Large intestine (tissue), 3 donors: ENCODE measurements at regions not wholly inside any gene's neighbourhood (a gene's known extent, or its start where the extent isn't known, plus 50 kb on each side); places are given as distances from the start of the nearest gene placed in this dataset.

ENCODE experiments used
- DNase-seq, 2 donors: peaks; one replicate each; pipeline versions ENCODE4 v3.0.0 to v3.0.0-alpha.2; 2013
- H3K27ac ChIP-seq: one replicate; pipeline ENCODE4 v1.5.1; 2013; ENCODE audit warnings: low read length
- H3K27me3 ChIP-seq: 2 replicates; pipeline ENCODE4 v1.6.1; 2013; ENCODE audit warnings: low read length; ENCODE audit not compliant: control insufficient read depth, insufficient read depth
- H3K36me3 ChIP-seq: 2 replicates; pipeline ENCODE4 v1.6.1; 2013; ENCODE audit warnings: low read length; ENCODE audit not compliant: control insufficient read depth, insufficient read depth
- H3K4me1 ChIP-seq: one replicate; pipeline ENCODE4 v1.6.1; 2013; ENCODE audit warnings: low read length; ENCODE audit not compliant: control insufficient read depth, insufficient read depth
- H3K4me3 ChIP-seq: one replicate; pipeline ENCODE4 v1.5.1; 2013; ENCODE audit warnings: low read length
- H3K9me3 ChIP-seq: one replicate; pipeline ENCODE4 v1.6.1; 2013; ENCODE audit warnings: mild to moderate bottlenecking, low read depth, low read length, moderate library complexity; ENCODE audit not compliant: control insufficient read depth
- WGBS: methylation state at CpG from one replicate; pipeline ENCODE4 v1.1.5; 2013; ENCODE audit warnings: low lambda C conversion rate; ENCODE audit not compliant: insufficient coverage; 5-methylcytosine and 5-hydroxymethylcytosine counted together

- Histone ChIP-seq H3K4me3 (no peak overlapping the region), H3K27me3 (no peaks in the 10 kb centered on the region), H3K36me3 (no peaks in the 10 kb centered on the region), H3K4me1 (no peaks in the 10 kb centered on the region), H3K9me3 (no peaks in the 10 kb centered on the region), H3K27ac (no peak overlapping the region)
- WGBS = 89% methylated on average over 1 of the region's 3 CpGs
- no peak for DNase-seq
These were observed 299.9 kb downstream of the AHR start for GRCh38 chr7:17598305-17598704.

GRCh38 chr7:17598846-17599245, 300.4 kb downstream of the AHR start:
- DNase-seq = no peak
- H3K9me3 ChIP-seq = peaks cover under 1% of the 10 kb centered on the region
- no peaks in the 10 kb centered on the region for H3K4me1 ChIP-seq
- no peak overlapping the region for H3K27ac ChIP-seq
- H3K4me3 ChIP-seq = no peak overlapping the region
- no peaks in the 10 kb centered on the region for H3K27me3 ChIP-seq
- H3K36me3 ChIP-seq = no peaks in the 10 kb centered on the region

GRCh38 chr7:17599733-17600339, 301.4 kb downstream of the AHR start:
- Histone ChIP-seq H3K4me1 (no peaks in the 10 kb centered on the region), H3K4me3 (no peak overlapping the region), H3K36me3 (no peaks in the 10 kb centered on the region), H3K27ac (no peak overlapping the region), H3K9me3 (peaks cover 9% of the 10 kb centered on the region), H3K27me3 (no peaks in the 10 kb centered on the region)
- no peak for DNase-seq
- 80% methylated on average over 3 of the region's 7 CpGs for WGBS

- H3K27ac ChIP-seq = no peak overlapping the region
- 83% methylated on average over 1 of the region's 2 CpGs for WGBS
- peaks cover 9% of the 10 kb centered on the region for H3K9me3 ChIP-seq
These were observed 301.9 kb downstream of the AHR start for GRCh38 chr7:17600340-17600752.

GRCh38 chr7:17601921-17602320, 303.5 kb downstream of the AHR start:
- Histone ChIP-seq H3K4me3 (no peak overlapping the region), H3K27ac (no peak overlapping the region), H3K4me1 (no peaks in the 10 kb centered on the region), H3K27me3 (no peaks in the 10 kb centered on the region), H3K9me3 (peaks cover 9% of the 10 kb centered on the region), H3K36me3 (no peaks in the 10 kb centered on the region)
- no CpG with 5 or more reads among the region's 1 CpG for WGBS
- no peak for DNase-seq

More at GRCh38 chr7:17600340-17600752, 301.9 kb downstream of the AHR start:
- H3K4me3 ChIP-seq = no peak overlapping the region
- H3K36me3 ChIP-seq = no peaks in the 10 kb centered on the region
- no peak for DNase-seq
- no peaks in the 10 kb centered on the region for H3K4me1 ChIP-seq
- no peaks in the 10 kb centered on the region for H3K27me3 ChIP-seq

GRCh38 chr7:17608114-17608833, 309.8 kb downstream of the AHR start:
- no peaks in the 10 kb centered on the region for H3K36me3 ChIP-seq
- no peaks in the 10 kb centered on the region for H3K4me1 ChIP-seq
- H3K4me3 ChIP-seq = no peak overlapping the region
- H3K9me3 ChIP-seq = peaks cover 11% of the 10 kb centered on the region
- H3K27ac ChIP-seq = no peak overlapping the region
- WGBS = 60% methylated on average over 1 of the region's 1 CpG
- no peak for DNase-seq
- no peaks in the 10 kb centered on the region for H3K27me3 ChIP-seq

DNA sequence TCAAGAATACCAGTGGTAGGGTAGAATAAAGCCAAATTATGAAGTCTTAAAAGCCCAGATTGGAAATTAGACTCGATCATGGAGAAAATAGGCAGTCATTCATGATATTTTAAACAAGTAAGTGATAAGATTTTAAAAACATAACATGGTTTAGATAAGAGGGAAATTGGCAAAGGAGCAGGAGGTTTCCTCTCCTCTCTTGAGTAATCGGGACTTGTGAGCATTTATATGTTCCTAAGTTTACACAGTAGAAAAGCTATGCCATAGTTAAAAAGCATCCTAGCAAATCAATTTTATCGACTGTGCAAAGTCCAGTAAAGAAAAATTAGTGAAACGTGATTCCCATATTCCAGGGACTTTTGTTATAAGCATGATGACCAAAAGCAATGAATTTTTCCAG, 313.2 kb downstream of the AHR start:
- no peaks in the 10 kb centered on the region for H3K27me3 ChIP-seq
- no peaks in the 10 kb centered on the region for H3K4me1 ChIP-seq
- H3K27ac ChIP-seq = no peak overlapping the region
- no peak for DNase-seq
- no peaks in the 10 kb centered on the region for H3K36me3 ChIP-seq
- H3K4me3 ChIP-seq = no peak overlapping the region
- WGBS = 83% methylated on average over 3 of the region's 4 CpGs
- H3K9me3 ChIP-seq = peaks cover 4% of the 10 kb centered on the region

- Histone ChIP-seq H3K27me3 (no peaks in the 10 kb centered on the region), H3K9me3 (peaks cover 4% of the 10 kb centered on the region), H3K36me3 (no peaks in the 10 kb centered on the region), H3K4me3 (no peak overlapping the region), H3K27ac (no peak overlapping the region), H3K4me1 (peaks cover 11% of the 10 kb centered on the region)
- no CpG with 5 or more reads among the region's 2 CpGs for WGBS
- no peak for DNase-seq
These were observed 315.0 kb downstream of the AHR start for GRCh38 chr7:17613338-17614041.

GRCh38 chr7:17617380-17617779, 318.9 kb downstream of the AHR start:
- peak in 1 of 2 donors; percentile 25 for DNase-seq
- Histone ChIP-seq H3K9me3 (peaks cover 4% of the 10 kb centered on the region), H3K27ac (peak overlapping the region; percentile 72), H3K36me3 (no peaks in the 10 kb centered on the region), H3K27me3 (no peaks in the 10 kb centered on the region), H3K4me3 (no peak overlapping the region), H3K4me1 (peaks cover 17% of the 10 kb centered on the region)
- WGBS = 40% methylated on average over 1 of the region's 2 CpGs

DNA sequence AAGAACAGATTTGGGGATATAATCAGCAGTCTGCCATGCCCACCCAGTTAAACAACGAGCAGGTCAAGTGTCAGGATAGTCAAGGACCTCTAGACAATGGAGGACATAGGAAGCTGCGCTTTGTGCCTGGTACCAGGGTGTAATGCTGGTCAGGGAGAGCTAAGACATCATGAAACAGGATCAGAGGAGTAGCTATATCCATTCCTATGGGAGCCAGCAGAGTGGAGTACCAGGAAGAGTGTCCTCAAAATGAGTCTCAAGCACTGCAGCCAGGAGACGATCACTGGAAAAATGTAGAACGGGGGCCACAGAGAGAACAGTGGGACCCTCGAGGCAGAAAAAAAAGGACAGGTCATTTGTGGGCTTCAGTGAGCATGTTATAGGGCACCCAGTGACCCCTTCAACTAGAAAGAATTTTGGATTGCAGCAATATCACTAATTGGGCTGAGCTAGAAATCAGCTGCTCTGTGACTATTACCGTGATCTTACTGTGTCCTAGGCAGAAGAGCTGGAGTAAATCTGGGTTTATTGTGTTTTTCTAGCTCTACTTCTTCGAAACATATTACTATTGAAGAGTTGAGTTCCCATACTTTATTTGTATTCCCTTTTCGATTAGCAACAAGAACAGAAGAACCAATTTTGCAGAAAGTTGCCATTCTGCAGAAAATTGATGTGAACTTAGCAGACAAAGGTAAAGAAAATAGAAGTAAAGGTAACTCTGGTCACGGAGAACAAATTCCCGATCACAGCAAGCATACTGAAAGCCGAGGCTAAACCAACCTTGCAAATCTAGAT, 319.6 kb downstream of the AHR start:
- Histone ChIP-seq H3K4me3 (peak overlapping the region; percentile 1), H3K36me3 (no peaks in the 10 kb centered on the region), H3K4me1 (peaks cover 17% of the 10 kb centered on the region), H3K27ac (peak overlapping the region; percentile 72), H3K27me3 (no peaks in the 10 kb centered on the region), H3K9me3 (peaks cover 4% of the 10 kb centered on the region)
- 50% methylated on average over 9 of the region's 11 CpGs for whole genome bisulfite sequencing
- peak in 1 of 2 donors; percentile 26 for DNase-seq
